ENCODE measurements at regions not wholly inside any gene's neighbourhood (a gene's known extent, or its start where the extent isn't known, plus 50 kb on each side); places are given as distances from the start of the nearest gene placed in this dataset.

DNA sequence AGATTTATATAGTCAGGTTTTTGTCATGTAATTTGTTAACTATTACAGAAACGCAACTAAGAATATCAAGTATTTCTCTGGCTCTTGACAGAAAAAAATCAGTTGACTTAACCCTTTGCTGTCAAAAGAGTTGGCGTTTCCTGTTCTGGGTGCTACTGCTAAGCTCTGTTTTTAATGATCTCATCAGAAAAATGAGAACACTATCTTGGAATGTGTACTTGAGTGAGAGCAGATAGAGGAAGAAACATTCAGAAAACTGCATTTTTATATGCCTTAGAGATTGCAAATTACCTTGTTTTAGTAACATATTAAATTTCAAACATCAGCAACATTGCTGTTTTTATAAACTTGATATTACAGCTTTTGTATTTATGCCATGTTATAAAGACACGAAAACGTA lies 297.9 kb downstream of the RDH14 start:
- TF ChIP-seq SP1 (IDR thresholded peaks at IDR 0.05) (no peak), NFRKB (IDR thresholded peaks at IDR 0.05) (no peak), L3MBTL2 (conservative IDR thresholded peaks at IDR 0.05) (no peak), ZNF384 (IDR thresholded peaks at IDR 0.05) (no peak), ARNT (IDR thresholded peaks at IDR 0.05) (no peak), SUZ12 (IDR thresholded peaks at IDR 0.05) (no peak)
- TF ChIP-seq, protein P1, sequence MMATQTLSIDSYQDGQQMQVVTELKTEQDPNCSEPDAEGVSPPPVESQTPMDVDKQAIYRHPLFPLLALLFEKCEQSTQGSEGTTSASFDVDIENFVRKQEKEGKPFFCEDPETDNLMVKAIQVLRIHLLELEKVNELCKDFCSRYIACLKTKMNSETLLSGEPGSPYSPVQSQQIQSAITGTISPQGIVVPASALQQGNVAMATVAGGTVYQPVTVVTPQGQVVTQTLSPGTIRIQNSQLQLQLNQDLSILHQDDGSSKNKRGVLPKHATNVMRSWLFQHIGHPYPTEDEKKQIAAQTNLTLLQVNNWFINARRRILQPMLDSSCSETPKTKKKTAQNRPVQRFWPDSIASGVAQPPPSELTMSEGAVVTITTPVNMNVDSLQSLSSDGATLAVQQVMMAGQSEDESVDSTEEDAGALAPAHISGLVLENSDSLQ (IDR thresholded peaks at IDR 0.05), result no peak
